AG09319 (cell line): ENCODE measurements at regions not wholly inside any gene's neighbourhood (a gene's known extent, or its start where the extent isn't known, plus 50 kb on each side); places are given as distances from the start of the nearest gene placed in this dataset.

Experiments used
- DNase-seq: peaks from one replicate; pipeline ENCODE4 v3.0.0-alpha.2; 2010; ENCODE audit warnings: low read depth; ENCODE audit errors: extremely low read depth
- TF ChIP-seq, protein P1 (sequence below): IDR thresholded peaks from 2 replicates; pipeline ENCODE4 v1.5.1; 2011; ENCODE audit warnings: low read depth, mild to moderate bottlenecking, inconsistent platforms, low read length, moderate library complexity

DNA sequence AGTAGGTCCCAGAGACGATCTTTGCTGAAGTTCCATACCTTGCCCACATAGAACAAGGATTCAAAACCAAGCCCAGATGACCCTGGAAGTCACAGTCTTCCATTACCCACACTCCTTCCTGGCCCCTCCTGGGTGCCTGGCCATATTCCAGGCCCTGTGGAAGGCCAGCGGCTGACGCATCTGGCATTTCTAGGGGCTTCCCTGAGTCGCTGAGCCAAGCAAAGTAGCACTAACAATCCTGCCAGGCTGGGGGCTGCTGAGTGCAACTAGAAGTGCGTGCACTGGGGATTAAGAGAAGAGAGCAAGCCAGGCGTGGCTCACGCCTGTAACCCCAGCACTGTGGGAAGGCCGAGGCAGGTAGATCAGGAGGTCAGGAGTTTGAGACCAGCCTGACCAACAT, 175.2 kb upstream of the CPEB2 start:
- no peak for DNase-seq
- TF ChIP-seq, protein P1, sequence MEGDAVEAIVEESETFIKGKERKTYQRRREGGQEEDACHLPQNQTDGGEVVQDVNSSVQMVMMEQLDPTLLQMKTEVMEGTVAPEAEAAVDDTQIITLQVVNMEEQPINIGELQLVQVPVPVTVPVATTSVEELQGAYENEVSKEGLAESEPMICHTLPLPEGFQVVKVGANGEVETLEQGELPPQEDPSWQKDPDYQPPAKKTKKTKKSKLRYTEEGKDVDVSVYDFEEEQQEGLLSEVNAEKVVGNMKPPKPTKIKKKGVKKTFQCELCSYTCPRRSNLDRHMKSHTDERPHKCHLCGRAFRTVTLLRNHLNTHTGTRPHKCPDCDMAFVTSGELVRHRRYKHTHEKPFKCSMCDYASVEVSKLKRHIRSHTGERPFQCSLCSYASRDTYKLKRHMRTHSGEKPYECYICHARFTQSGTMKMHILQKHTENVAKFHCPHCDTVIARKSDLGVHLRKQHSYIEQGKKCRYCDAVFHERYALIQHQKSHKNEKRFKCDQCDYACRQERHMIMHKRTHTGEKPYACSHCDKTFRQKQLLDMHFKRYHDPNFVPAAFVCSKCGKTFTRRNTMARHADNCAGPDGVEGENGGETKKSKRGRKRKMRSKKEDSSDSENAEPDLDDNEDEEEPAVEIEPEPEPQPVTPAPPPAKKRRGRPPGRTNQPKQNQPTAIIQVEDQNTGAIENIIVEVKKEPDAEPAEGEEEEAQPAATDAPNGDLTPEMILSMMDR: no peak

- TF ChIP-seq, protein P1: no peak
Observed at GRCh38 chr4:14829795-14830194, 172.5 kb upstream of the CPEB2 start.

DNA sequence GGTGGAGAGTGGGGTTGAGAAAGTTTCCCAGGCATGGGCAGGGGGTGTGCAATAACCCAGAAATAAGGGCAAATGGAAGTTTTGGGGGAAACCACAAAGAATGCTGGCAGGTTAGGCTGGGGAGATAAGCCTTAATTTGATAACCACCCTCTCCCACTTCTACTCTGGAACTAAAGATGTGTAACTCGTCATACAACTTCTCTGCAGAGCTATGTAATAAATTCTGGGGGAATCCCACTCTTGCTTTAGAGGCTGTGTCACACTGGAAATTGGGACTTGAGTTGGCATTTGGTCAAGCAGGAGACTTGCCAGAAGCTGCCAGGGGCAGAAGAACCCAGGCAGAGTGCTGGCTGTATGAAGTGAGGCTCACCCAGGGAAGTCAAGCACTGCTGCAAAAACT, 170.9 kb upstream of the CPEB2 start:
- TF ChIP-seq, protein P1: no peak
- DNase-seq: no peak

More at GRCh38 chr4:14829795-14830194, 172.5 kb upstream of the CPEB2 start:
- no peak for DNase-seq

GRCh38 chr4:14833053-14833452, 169.2 kb upstream of the CPEB2 start:
- TF ChIP-seq, protein P1: no peak
- DNase-seq: no peak

GRCh38 chr4:14834382-14834781, 167.9 kb upstream of the CPEB2 start:
- no peak for DNase-seq
- TF ChIP-seq, protein P1: no peak

DNA sequence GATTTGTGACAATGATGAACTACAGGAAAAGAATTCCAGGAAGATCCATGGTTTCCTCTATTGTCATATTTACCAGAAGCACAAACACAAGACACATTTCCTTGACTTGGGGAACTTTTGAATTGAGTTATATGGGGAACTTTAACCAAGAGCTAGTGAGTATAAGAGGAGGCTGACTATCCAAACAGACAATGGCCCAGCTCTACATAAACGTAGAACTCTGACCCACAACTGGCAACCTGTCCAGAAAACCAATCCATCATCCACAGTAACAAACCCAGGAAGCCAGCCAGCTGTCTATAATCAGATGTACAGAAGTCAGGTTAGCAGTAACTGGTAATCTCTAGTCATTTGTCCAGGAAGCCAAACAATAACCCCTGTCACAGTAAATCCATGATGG, 167.0 kb upstream of the CPEB2 start:
- no peak for DNase-seq
- TF ChIP-seq, protein P1: no peak

DNA sequence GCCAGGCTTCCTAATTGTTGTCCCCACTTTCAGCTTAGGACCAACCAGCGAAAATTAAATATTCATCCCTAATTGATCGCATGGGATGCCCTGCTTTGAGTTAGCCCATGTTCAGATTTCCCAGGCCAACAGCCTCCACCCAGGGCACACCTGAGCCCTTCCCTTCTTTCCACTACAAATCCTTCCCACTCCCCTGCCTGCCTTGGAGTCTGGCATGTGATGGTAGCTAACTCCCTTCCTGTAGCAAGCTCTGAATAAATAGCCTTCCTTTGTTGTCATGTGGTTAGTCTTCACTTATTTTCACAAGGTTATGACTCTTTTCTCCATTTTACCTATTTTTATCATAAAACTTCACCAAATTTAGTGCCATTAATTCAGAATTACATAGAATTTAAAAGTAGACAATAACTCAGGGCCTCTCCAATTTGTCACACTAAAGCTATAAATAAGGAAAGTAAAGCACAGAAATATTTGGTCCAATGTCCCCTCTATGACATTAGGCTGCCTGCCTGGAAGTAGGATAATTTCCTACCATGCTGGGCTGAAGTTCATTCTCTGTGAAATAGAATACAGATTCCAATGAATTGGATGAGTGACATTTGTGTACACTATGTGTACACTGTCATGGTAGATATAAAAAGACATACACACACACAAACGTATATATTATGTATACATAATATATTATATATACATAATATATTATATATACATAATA, 166.4 kb upstream of the CPEB2 start:
- TF ChIP-seq, protein P1: no peak
- DNase-seq: no peak
